AG10803 (cell line): ENCODE measurements at regions not wholly inside any gene's neighbourhood (a gene's known extent, or its start where the extent isn't known, plus 50 kb on each side); places are given as distances from the start of the nearest gene placed in this dataset.

ENCODE experiments used
- DNase-seq: peaks from one replicate; pipeline ENCODE4 v3.0.0; 2010; ENCODE audit warnings: low read depth
- H3K4me3 ChIP-seq: 2 replicates; pipeline ENCODE4 v1.5.1; 2011; ENCODE audit warnings: mild to moderate bottlenecking, low read length, control low read depth
- CTCF ChIP-seq: conservative IDR thresholded peaks from 2 replicates; pipeline ENCODE4 v1.5.1; 2011; ENCODE audit warnings: mild to moderate bottlenecking, low read length, control low read depth, inconsistent platforms

GRCh38 chr9:82716821-82717220, 346.1 kb downstream of the RASEF start:
- H3K4me3 ChIP-seq, result no peak overlapping the region
- DNase-seq, result no peak
- no peak for TF ChIP-seq CTCF

GRCh38 chr9:82720515-82720914, 342.4 kb downstream of the RASEF start:
- no peak for TF ChIP-seq CTCF

GRCh38 chr9:82721593-82721992, 341.3 kb downstream of the RASEF start:
- no peak for DNase-seq
- no peak overlapping the region for H3K4me3 ChIP-seq
- no peak for TF ChIP-seq CTCF

More at GRCh38 chr9:82720515-82720914, 342.4 kb downstream of the RASEF start:
- no peak for DNase-seq
- H3K4me3 ChIP-seq, result no peak overlapping the region

- TF ChIP-seq CTCF, result no peak
- H3K4me3 ChIP-seq, result no peak overlapping the region
- DNase-seq, result no peak
Measured at GRCh38 chr9:82722051-82722450, 340.9 kb downstream of the RASEF start.

GRCh38 chr9:82722561-82722960, 340.4 kb downstream of the RASEF start:
- H3K4me3 ChIP-seq, result no peak overlapping the region
- DNase-seq, result no peak
- TF ChIP-seq CTCF, result no peak

GRCh38 chr9:82726424-82727276, 336.3 kb downstream of the RASEF start:
- no peak for DNase-seq
- H3K4me3 ChIP-seq, result no peak overlapping the region
- no peak for TF ChIP-seq CTCF

- DNase-seq, result no peak
- no peak for TF ChIP-seq CTCF
- no peak overlapping the region for H3K4me3 ChIP-seq
Measured at GRCh38 chr9:82729141-82729540, 333.8 kb downstream of the RASEF start.
